GM21381 (cell line): ENCODE measurements at regions not wholly inside any gene's neighbourhood (a gene's known extent, or its start where the extent isn't known, plus 50 kb on each side); places are given as distances from the start of the nearest gene placed in this dataset.

Experiments
- ATAC-seq: cut with Tn5 transposase; IDR thresholded peaks from one replicate; pipeline ENCODE4 v1.9.1; 2021; ENCODE audit warnings: mild to moderate bottlenecking, moderate library complexity; ENCODE audit not compliant: unreplicated experiment

- no peak for ATAC-seq
These were observed 53.0 kb upstream of the RAB18 start for GRCh38 chr10:27451054-27451453.

DNA sequence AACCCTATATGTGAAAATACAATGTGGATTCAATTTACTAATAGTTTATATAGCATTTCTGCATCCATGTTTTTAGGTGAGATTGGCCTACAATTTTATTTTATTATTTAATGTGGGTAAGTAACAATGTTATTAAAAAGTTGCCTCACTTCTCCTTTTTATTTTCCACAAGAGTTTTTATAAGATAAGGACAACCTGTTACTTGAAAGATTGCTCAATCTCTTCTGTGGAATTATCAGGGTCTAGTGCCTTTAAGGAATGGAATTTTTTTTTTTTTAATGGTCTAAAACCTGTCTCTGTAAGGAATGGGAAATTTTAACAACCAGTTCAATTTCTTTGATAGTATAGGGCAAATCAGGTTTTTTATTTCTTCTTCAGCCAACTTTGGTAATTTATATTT, 53.9 kb upstream of the RAB18 start:
- ATAC-seq = no peak

- ATAC-seq = no peak
These were observed 54.5 kb upstream of the RAB18 start for GRCh38 chr10:27449571-27449970.

DNA sequence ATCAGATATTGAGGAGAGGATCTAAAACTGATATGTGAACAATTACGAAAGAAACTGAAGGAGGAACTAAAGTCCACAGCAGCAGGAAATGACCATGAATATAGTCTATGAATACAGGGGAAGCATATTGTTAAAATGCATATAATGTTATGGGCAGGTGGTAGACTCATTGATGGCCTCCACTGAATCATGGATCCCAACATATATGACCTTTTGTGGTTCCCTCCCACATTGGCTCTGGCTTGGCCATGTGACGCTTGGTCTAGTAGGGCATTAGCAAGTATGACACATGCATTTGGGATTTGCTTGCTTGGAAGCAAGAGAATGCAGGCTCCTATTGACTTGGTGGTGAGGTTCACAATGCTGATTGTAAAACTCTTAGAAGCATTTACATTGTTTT, 55.2 kb upstream of the RAB18 start:
- no peak for ATAC-seq

- no peak for ATAC-seq
These were observed 56.6 kb upstream of the RAB18 start for GRCh38 chr10:27447540-27447939.

DNA sequence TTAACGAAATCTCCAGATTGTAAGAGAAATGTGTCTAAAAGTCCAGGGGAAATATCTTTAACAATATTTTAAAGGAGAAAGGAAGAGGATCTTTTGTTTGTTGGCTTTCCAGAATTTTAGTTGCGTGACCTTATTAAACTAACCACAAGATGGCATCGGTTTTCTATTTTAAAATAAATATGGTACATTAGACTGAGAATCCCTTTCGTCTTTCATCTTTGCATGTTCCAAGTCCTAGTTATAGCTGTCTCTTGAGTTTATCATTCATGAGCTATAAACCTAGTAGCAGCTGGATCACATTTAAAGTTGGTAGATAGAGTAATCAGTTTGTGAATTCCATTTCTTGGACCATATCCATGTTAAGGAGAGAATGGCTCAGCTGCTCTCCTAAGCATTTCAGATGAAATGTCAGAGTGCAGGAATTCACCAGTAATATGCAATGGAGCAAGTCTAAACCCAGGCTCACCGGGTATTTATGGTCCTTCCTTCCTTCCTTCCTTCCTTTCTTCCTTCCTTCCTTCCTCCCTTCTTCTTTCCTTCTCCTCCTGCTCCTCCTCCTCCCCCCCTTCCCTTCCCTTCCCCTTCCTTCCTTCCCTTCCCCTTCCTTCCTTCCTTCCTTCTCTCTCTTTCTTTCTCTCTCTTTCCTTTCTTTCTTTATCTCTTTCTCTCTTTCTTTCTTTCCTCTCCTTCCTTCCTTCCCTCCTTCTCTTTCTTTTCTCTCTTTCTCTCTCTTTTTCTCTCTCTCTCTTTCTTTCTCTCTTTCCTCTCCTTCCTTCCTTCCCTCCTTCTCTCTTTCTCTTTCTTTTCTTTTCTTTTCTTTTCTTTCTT, 57.8 kb upstream of the RAB18 start:
- ATAC-seq = no peak

DNA sequence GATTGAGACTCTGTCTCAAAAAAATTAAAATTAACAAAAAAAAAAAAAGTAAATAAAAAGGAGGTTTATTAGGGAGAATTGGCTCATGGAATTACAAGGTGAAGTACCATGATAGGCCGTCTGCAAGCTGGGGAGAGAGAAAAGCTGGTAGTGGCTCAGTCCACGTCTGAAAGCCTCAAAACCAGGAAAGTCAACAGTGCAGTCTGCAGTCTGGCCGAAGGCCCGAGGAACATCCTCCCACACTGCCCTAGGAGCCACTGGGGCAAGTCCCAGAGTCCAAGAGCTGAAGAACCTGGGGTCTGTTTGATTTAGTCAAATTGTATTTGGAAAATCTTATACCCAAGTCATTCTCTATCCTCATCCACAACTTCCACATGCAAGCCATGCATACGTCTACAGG, 59.0 kb upstream of the RAB18 start:
- ATAC-seq = no peak

- ATAC-seq = no peak
These were observed 63.6 kb upstream of the RAB18 start for GRCh38 chr10:27440478-27440877.

DNA sequence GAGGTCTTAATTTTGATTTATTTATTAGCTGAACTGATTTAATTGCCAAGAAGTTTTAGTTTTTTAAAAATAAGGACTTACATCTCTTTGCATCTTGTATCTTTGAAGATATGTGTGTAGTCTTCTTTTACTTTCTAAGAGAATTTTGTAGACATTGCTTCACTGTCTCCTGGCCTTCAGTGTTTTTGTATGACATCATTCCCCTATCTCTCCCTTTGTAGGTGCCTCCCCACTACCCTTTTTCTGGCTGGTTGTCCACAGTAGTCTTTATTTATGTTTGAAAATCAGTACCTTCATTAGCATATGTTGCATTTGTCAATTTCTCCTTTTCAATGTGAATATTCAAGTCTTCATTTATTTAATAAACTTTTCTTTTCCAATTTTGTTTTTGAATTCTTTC, 64.1 kb upstream of the RAB18 start:
- ATAC-seq = no peak

GRCh38 chr10:27439101-27439500, 65.0 kb upstream of the RAB18 start:
- no peak for ATAC-seq

DNA sequence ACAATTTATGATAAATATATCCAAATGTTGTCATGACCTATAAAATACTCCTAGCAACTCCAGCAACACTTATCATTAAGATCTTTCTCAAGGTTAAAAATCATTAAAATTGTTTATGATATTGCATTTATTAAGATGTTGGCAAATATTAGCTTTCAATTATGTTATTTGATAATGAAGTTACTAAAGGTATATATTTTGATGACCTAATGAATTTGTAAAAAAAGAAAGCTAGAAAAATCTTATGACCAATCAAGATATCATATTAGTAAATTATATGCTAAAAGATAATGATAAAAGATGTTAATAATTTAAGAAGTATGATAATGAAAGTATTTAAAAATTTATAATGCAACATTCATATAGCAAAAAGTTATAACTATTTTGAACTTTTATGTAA, 66.3 kb upstream of the RAB18 start:
- no peak for ATAC-seq

- no peak for ATAC-seq
These were observed 67.4 kb upstream of the RAB18 start for GRCh38 chr10:27436710-27437109.

DNA sequence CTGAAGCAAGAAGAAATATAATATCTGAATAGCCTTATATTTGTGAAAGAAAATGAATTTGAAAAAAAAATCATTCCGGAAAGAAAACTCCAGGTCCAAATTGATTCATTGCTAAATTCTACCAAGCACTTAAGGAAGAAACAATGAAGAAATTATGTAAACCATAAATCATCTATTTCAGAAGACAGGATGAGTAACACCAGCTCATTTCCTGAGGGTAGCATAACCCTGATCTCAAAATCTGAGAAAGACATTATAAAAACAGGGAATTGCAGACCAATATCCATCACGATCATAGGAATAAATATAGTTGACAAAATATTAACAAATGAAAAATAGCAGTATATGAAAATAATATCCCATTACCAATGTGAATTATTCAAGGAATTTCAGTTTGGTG, 70.1 kb upstream of the RAB18 start:
- no peak for ATAC-seq

- ATAC-seq = no peak
These were observed 77.1 kb upstream of the RAB18 start for GRCh38 chr10:27426948-27427467.

DNA sequence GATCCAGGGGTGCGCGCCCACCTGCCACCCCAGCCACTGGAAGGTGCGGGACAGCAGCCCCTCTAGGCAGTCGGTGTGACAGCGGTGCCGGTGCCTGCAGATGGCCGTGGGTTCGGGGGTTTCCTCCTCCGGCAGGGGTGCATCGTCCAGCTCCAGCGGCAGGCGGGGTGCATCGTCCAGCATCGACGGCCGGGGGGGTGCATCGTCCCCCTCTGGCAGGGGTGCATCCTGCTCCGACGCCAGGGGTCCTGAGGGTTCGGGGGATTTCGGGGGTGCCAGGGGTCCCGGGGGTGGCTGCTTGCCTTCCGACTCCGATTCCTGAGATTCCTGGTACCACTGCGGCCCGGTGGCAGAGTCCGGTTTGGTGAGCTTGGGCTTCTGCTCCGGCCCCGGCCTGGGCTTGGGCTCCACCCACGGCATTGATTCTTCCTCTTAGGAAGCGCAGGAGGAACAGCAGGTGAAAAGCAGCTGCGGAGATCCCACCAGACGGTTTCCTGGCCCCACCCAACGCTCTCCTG, 90.2 kb upstream of the RAB18 start:
- no peak for ATAC-seq

DNA sequence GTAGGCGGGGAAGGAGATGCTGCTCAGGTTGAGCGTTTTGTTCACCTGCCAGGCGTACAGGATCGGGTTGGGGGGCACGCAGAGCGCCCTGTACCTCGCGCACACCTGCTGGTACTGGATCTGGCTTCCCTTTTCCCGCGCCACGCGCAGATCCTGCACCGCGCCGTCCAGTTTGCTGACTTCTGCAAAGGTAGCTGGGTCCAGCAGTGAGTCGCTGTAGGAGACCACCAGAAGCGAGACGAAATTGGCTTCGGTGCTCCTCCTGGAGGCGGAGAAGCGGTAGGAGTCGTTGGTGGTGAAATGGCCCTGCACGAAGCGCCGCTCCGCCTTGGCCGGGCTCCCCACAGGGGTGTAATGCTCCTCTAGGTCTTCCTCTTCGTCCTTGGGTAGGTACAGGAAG, 90.7 kb upstream of the RAB18 start:
- ATAC-seq = no peak

- no peak for ATAC-seq
These were observed 94.0 kb upstream of the RAB18 start for GRCh38 chr10:27410153-27410552.

- ATAC-seq = no peak
These were observed 96.8 kb upstream of the RAB18 start for GRCh38 chr10:27407271-27407670.

DNA sequence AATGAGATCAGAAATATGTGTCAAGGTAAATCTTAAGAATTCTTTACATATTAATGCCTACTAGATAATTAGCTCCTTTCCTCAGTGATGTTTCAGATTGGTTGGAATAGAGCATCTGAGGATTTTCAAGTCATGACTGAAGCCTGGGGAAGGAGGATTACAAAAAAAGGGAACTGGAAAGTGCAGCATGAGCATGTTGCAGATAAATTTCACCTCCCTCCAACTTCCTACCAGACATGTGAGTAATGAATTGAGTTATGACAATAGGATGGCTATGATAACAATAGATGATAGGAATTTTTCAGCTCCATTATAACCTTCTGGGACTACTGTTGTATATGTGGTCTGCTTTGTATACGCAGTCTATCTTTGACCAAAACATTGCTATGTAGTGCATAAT, 104.2 kb upstream of the RAB18 start:
- ATAC-seq = no peak

DNA sequence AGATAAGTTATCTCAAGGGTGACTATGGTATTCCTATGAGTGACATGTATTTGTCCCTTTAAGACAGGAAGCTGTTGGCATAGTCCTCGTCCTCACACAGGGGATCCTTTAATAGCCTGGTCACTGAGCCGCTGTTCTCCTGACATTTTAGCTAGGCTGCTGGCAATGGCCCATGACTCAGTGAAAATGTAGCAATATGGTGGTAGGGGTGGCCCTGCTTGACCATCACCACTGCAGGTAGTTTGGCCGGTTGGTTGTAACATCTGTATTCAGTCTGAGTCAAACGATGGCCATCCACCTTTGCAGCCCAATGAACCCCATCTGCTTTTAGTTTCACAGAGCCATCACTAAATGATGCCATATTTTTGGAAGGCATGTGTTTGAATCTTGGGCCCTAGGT, 110.1 kb upstream of the RAB18 start:
- no peak for ATAC-seq

DNA sequence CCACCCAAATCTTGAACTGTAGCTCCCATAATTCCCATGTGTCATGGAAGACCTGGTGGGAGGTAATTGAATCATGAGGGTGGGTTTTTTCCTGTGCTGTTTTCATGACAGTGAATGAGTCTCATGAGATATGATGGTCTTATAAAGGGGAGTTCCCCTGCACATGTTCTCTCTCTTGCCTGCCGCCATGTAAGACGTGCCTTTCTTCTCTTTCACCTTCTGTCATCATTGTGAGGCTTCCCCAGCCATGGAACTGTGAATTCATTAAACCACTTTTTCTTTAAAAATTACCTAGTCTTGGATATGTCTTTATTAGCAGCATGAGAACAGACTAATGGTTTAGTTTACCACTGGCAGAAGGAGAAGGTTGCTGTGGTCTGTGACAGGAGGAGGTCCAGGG, 111.5 kb upstream of the RAB18 start:
- no peak for ATAC-seq

DNA sequence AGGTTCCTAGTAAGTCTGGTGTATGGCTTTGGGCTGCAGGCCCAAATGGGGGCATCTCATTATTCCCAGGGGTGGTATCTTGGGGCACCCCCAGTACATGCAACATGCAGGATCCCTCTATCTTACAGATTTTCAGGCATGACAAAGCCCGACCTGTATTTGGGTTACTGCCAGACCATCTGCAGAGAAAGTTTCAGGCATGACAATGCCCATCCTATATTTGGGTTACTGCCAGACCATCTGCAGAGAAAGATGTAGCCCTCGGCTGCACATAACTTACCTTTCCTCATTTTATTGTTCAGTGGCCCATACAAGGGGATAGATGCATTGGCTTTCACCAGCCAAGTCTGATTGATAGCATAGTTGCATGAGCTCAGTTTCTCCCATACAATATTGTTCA, 112.2 kb upstream of the RAB18 start:
- ATAC-seq = no peak

DNA sequence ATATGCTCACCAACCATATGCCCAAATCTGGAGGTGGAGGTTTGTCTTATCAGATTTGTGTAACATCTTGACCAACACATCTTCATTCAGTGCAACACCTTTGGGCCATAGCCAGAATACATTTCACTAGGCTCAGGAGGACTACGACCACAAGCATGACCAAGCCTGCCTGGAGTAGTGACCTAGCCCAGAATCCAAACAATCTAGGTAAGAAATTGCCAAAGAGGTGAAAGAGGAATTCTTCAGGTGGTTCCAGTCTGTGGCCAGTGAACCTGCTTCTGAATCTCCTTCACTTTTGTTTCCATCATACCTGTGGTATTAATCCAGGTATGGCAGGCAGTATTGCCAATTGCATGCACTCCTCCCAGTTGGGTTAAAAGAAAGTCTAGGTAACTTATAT, 112.8 kb upstream of the RAB18 start:
- no peak for ATAC-seq
